ENCODE measurements at regions not wholly inside any gene's neighbourhood (a gene's known extent, or its start where the extent isn't known, plus 50 kb on each side); places are given as distances from the start of the nearest gene placed in this dataset.

GRCh38 chr19:13583753-13584152 lies 77.5 kb upstream of the CACNA1A start:
- Histone ChIP-seq H3K36me3 (ENCODE audit: insufficient read depth) (no peaks in the 10 kb centered on the region), H2AFZ (no peak overlapping the region), H3K9me2 (ENCODE audit: insufficient read depth) (no peaks in the 10 kb centered on the region), H3K4me3 (no peak overlapping the region), H3K4me2 (no peak overlapping the region), H3K79me2 (replicated peaks; ENCODE audit: insufficient read depth) (no peaks in the 10 kb centered on the region), H3K27ac (ENCODE audit: low read depth) (no peak overlapping the region), H4K20me1 (replicated peaks; ENCODE audit: insufficient read depth) (no peaks in the 10 kb centered on the region), H3K4me1 (ENCODE audit: insufficient read depth) (no peaks in the 10 kb centered on the region), H3F3A (replicated peaks; ENCODE audit: low read depth) (no peaks in the 10 kb centered on the region), H3K27me3 (ENCODE audit: insufficient read depth) (no peaks in the 10 kb centered on the region)
- H3K27ac Mint-ChIP-seq: no peak overlapping the region
- ATAC-seq (no peak), DNase-seq (ENCODE audit: low spot score) (no peak)
- H3K36me3 Mint-ChIP-seq (ENCODE audit: low read depth): no peaks in the 10 kb centered on the region
- TF ChIP-seq REST (IDR thresholded peaks at IDR 0.05; ENCODE audit: unreplicated experiment) (no peak), JUNB (IDR thresholded peaks at IDR 0.05; ENCODE audit: unreplicated experiment) (no peak), ZNF114 (CRISPR knock-in tag; IDR thresholded peaks at IDR 0.05) (no peak), ZNF462 (CRISPR knock-in tag; IDR thresholded peaks at IDR 0.05) (no peak), POLR2AphosphoS5 (IDR thresholded peaks at IDR 0.05; ENCODE audit: low read depth) (no peak), ETS1 (IDR thresholded peaks at IDR 0.05) (no peak), CTCF (conservative IDR thresholded peaks at IDR 0.05; ENCODE audit: low read depth in 2 of 2) (no peak), STAT1 (IDR thresholded peaks at IDR 0.05; ENCODE audit: unreplicated experiment) (no peak), EZH2 (IDR thresholded peaks at IDR 0.05; ENCODE audit: low read depth, unreplicated experiment) (no peak), CREB1 (CRISPR knock-in tag; IDR thresholded peaks at IDR 0.05; ENCODE audit: low read depth) (no peak), EZH2phosphoT487 (IDR thresholded peaks at IDR 0.05; ENCODE audit: unreplicated experiment) (no peak), ZNF331 (CRISPR knock-in tag; IDR thresholded peaks at IDR 0.05; ENCODE audit: low read depth) (no peak), NANOG (IDR thresholded peaks at IDR 0.05; ENCODE audit: borderline replicate concordance) (no peak)
- no peaks in the 10 kb centered on the region for H3K9me3 Mint-ChIP-seq
- H3K27me3 Mint-ChIP-seq (ENCODE audit: insufficient read depth, low read depth, poor library complexity): peaks cover 1% of the 10 kb centered on the region
- H3K4me3 Mint-ChIP-seq: no peak overlapping the region
- H3K4me1 Mint-ChIP-seq: no peaks in the 10 kb centered on the region

Measured in GM23338 (cell line).